HCT116 (cell line): ENCODE measurements at regions not wholly inside any gene's neighbourhood (a gene's known extent, or its start where the extent isn't known, plus 50 kb on each side); places are given as distances from the start of the nearest gene placed in this dataset.

ENCODE experiments used
- ATAC-seq: fragments of 200-7000 bp; cut with Tn5 transposase; 2 replicates; pipeline ENCODE4 v1.9.1; 2020; ENCODE audit warnings: mild to moderate bottlenecking, moderate library complexity
- BruUV-seq: library from RNA; stranded (reverse); fragments of 400-500 nt; replicated peaks from 2 replicates; lab custom pipeline; 2021; lab: Mats Ljungman, UMichigan
- CTCF ChIA-PET: fragments of 300-600 bp; sonication (Branson Sonifier 250); formaldehyde crosslinking; loops from one replicate; lab custom pipeline; 2021; ENCODE audit warnings: antibody characterized with exemption; lab: Charles Lee
- POLR2A ChIA-PET: fragments of 300-600, 350-600 bp; sonication (Branson Sonifier 250); formaldehyde crosslinking; loops from one replicate; lab custom pipeline; 2021; ENCODE audit warnings: antibody characterized with exemption; lab: Charles Lee
- RAD21 ChIA-PET, 2 experiments: fragments of 300-600 bp; sonication (Branson Sonifier 250); formaldehyde crosslinking; loops; one replicate each; lab custom pipeline; 2023; ENCODE audit warnings: low total read pairs in 2 of 2; ENCODE audit not compliant: uncharacterized antibody in 2 of 2, unreplicated experiment in 2 of 2, low non-redundant PET in 1 of 2; lab: Charles Lee
- DNase-seq: peaks from one replicate; pipeline ENCODE4 v3.0.0-alpha.2; 2010; ENCODE audit warnings: low read depth, low spot score
- H2AFZ ChIP-seq: fragments of 200-600 bp; shearing (Covaris generic), sonication (generic); 2 replicates; pipeline ENCODE4 v1.6.1; 2017; ENCODE audit warnings: low read depth, mixed run types, mixed read lengths, antibody characterized with exemption, low read length; ENCODE audit not compliant: poor library complexity, severe bottlenecking
- H3K27ac ChIP-seq: 2 replicates; pipeline ENCODE4 v1.5.1; 2012; ENCODE audit warnings: low read depth, low read length
- H3K27me3 ChIP-seq: fragments of 200-600 bp; sonication (generic); 2 replicates; pipeline ENCODE4 v1.6.1; 2016; ENCODE audit warnings: mixed run types, low read length, mixed read lengths; ENCODE audit not compliant: insufficient read depth
- H3K36me3 ChIP-seq, 2 experiments: fragments of 200-500 bp in 1 of 2; fragments of 200-600 bp in 1 of 2; sonication (Bioruptor generic) in 1 of 2; sonication (generic) in 1 of 2; 2 replicates each; pipeline versions ENCODE4 v1.5.1 to v1.6.1; 2014 to 2016; ENCODE audit warnings: low read length in 2 of 2, inconsistent platforms in 1 of 2, mixed read lengths in 1 of 2, mixed run types in 1 of 2; ENCODE audit not compliant: insufficient read depth in 2 of 2, control insufficient read depth in 1 of 2
- H3K4me1 ChIP-seq, 2 experiments: fragments of 200-600 bp in 1 of 2; sonication (generic) in 1 of 2; 2 replicates each; pipeline versions ENCODE4 v1.5.1 to v1.6.1; 2012 to 2017; ENCODE audit warnings: low read length in 2 of 2, inconsistent platforms in 1 of 2, mild to moderate bottlenecking in 1 of 2, mixed read lengths in 1 of 2, mixed run types in 1 of 2, moderate library complexity in 1 of 2; ENCODE audit not compliant: insufficient read depth in 2 of 2, control insufficient read depth in 1 of 2
- H3K4me2 ChIP-seq: fragments of 200-600 bp; sonication (generic); 2 replicates; pipeline ENCODE4 v1.6.1; 2017; ENCODE audit warnings: mixed run types, low read length, mixed read lengths
- H3K4me3 ChIP-seq, 2 experiments: fragments of 200-600 bp in 1 of 2; sonication (generic) in 1 of 2; replicated peaks in 1 of 2; 2 replicates each; pipeline ENCODE4 v1.5.1; 2011 to 2016; ENCODE audit warnings: low read length in 2 of 2, control low read depth in 1 of 2, low read depth in 1 of 2, mild to moderate bottlenecking in 1 of 2, mixed read lengths in 1 of 2, mixed run types in 1 of 2
- H3K79me2 ChIP-seq: fragments of 200-600 bp; sonication (generic); 2 replicates; pipeline ENCODE4 v1.6.1; 2017; ENCODE audit warnings: mild to moderate bottlenecking, mixed run types, low read length, moderate library complexity, mixed read lengths; ENCODE audit not compliant: insufficient read depth
- H3K9ac ChIP-seq: fragments of 200-600 bp; sonication (generic); 2 replicates; pipeline ENCODE4 v1.6.1; 2016; ENCODE audit warnings: low read length, mixed read lengths
- H3K9me2 ChIP-seq: fragments of 200-600 bp; sonication (generic), shearing (Covaris generic); 2 replicates; pipeline ENCODE4 v1.6.1; 2017; ENCODE audit warnings: mixed run types, mild to moderate bottlenecking, moderate library complexity; ENCODE audit not compliant: insufficient read depth
- H3K9me3 ChIP-seq, 2 experiments: fragments of 200-500 bp in 1 of 2; fragments of 200-600 bp in 1 of 2; sonication (Bioruptor generic) in 1 of 2; sonication (generic) in 1 of 2; 2 replicates each; pipeline ENCODE4 v1.6.1; 2014 to 2017; ENCODE audit warnings: low read length in 2 of 2, mixed read lengths in 2 of 2, inconsistent platforms in 1 of 2, low read depth in 1 of 2, mild to moderate bottlenecking in 1 of 2, mixed run types in 1 of 2, moderate library complexity in 1 of 2; ENCODE audit not compliant: control insufficient read depth in 1 of 2, insufficient read depth in 1 of 2
- H4K20me1 ChIP-seq: fragments of 200-600 bp; sonication (generic), shearing (Covaris generic); 2 replicates; pipeline ENCODE4 v1.6.1; 2017; ENCODE audit warnings: mixed run types, mild to moderate bottlenecking, moderate library complexity; ENCODE audit not compliant: insufficient read depth
- ATF3 ChIP-seq: IDR thresholded peaks from 2 replicates; pipeline ENCODE4 v1.6.1; 2012
- CEBPB ChIP-seq: IDR thresholded peaks from 2 replicates; pipeline ENCODE4 v1.6.1; 2012; ENCODE audit warnings: low read depth
- CTCF ChIP-seq, 3 experiments: fragments of 200-600 bp in 1 of 3; sonication (generic) in 1 of 3; IDR thresholded peaks in 2 of 3; conservative IDR thresholded peaks in 1 of 3; 2 replicates each; pipeline ENCODE4 v1.5.1; 2012 to 2017; ENCODE audit warnings: low read depth in 2 of 3, low read length in 2 of 3, antibody characterized with exemption in 1 of 3, borderline replicate concordance in 1 of 3, control low read depth in 1 of 3, mild to moderate bottlenecking in 1 of 3, mixed read lengths in 1 of 3, mixed run types in 1 of 3, moderate library complexity in 1 of 3; ENCODE audit not compliant: insufficient read depth in 1 of 3
- EGR1 ChIP-seq: IDR thresholded peaks from 2 replicates; pipeline ENCODE4 v1.6.1; 2012; ENCODE audit warnings: low read depth
- ELF1 ChIP-seq: IDR thresholded peaks from 2 replicates; pipeline ENCODE4 v1.6.1; 2012; ENCODE audit warnings: low read depth, borderline replicate concordance
- EZH2phosphoT487 ChIP-seq: fragments of 200-600 bp; IDR thresholded peaks from 2 replicates; pipeline ENCODE4 v1.6.1; 2018; ENCODE audit warnings: antibody characterized with exemption, borderline replicate concordance
- FOSL1 ChIP-seq: IDR thresholded peaks from 2 replicates; pipeline ENCODE4 v1.6.1; 2012; ENCODE audit warnings: low read depth
- JUND ChIP-seq: IDR thresholded peaks from 2 replicates; pipeline ENCODE4 v1.6.1; 2012
- POLR2A ChIP-seq: IDR thresholded peaks from 2 replicates; pipeline ENCODE4 v1.7.0; 2011; ENCODE audit warnings: borderline replicate concordance; ENCODE audit not compliant: insufficient read depth, insufficient read length; ENCODE audit errors: extremely low read depth
- POLR2AphosphoS5 ChIP-seq: IDR thresholded peaks from 2 replicates; pipeline ENCODE4 v1.6.1; 2011; ENCODE audit warnings: mild to moderate bottlenecking, low read depth, low read length, moderate library complexity
- RAD21 ChIP-seq: IDR thresholded peaks from 2 replicates; pipeline ENCODE4 v1.6.1; 2012; ENCODE audit warnings: low read depth, mild to moderate bottlenecking
- SIN3A ChIP-seq: IDR thresholded peaks from 2 replicates; pipeline ENCODE4 v1.6.1; 2012; ENCODE audit warnings: low read depth
- SP1 ChIP-seq: IDR thresholded peaks from 2 replicates; pipeline ENCODE4 v1.6.1; 2012; ENCODE audit warnings: low read depth
- SRF ChIP-seq: IDR thresholded peaks from 2 replicates; pipeline ENCODE4 v1.6.1; 2012; ENCODE audit warnings: low read depth
- TCF7L2 ChIP-seq: IDR thresholded peaks from 2 replicates; pipeline ENCODE4 v1.7.0; 2011; ENCODE audit warnings: borderline replicate concordance, inconsistent platforms; ENCODE audit not compliant: insufficient read depth, insufficient read length; ENCODE audit errors: extremely low read depth
- YY1 ChIP-seq: IDR thresholded peaks from 2 replicates; pipeline ENCODE4 v1.6.1; 2011; ENCODE audit warnings: low read length, low read depth, moderate library complexity, mild to moderate bottlenecking; ENCODE audit not compliant: insufficient replicate concordance; ENCODE audit errors: extremely low read depth
- ZFX ChIP-seq: fragments of 450-650 bp; IDR thresholded peaks from 2 replicates; pipeline ENCODE4 v1.6.1; 2017
- ZNF274 ChIP-seq: fragments of 200-500 bp; sonication (Bioruptor generic); IDR thresholded peaks from 2 replicates; pipeline ENCODE4 v1.6.1; 2014; ENCODE audit warnings: mild to moderate bottlenecking, low read depth, low read length, inconsistent platforms
- intact Hi-C: fragments of 100-400 bp; cut with micrococcal nuclease; formaldehyde crosslinking; loops from 2 replicates; pipeline ENCODE4 v1.10.0; 2022
- TF ChIP-seq, protein P1 (sequence below): IDR thresholded peaks from 2 replicates; pipeline ENCODE4 v1.6.1; 2012
- TF ChIP-seq, protein P2 (sequence below): IDR thresholded peaks from 2 replicates; pipeline ENCODE4 v1.6.1; 2012; ENCODE audit warnings: low read depth

GRCh38 chr4:36763814-36764213 lies 480.7 kb upstream of the NWD2 start:
- no peak overlapping the region for H2AFZ ChIP-seq
- intact Hi-C loops, result no loop called here
- H3K79me2 ChIP-seq, result no peaks in the 10 kb centered on the region
- H3K27me3 ChIP-seq, result no peaks in the 10 kb centered on the region
- no TSS peak for BruUV-seq
- no peak overlapping the region for H3K4me2 ChIP-seq
- H3K36me3 ChIP-seq, result no peaks in the 10 kb centered on the region
- no peaks in the 10 kb centered on the region for H4K20me1 ChIP-seq
- H3K27ac ChIP-seq, result no peak overlapping the region
- DNase-seq (no peak), ATAC-seq (no peak)
- H3K4me1 ChIP-seq, result no peaks in the 10 kb centered on the region
- CTCF ChIA-PET, result no interaction called here
- no peak overlapping the region for H3K9ac ChIP-seq
- TF ChIP-seq EZH2phosphoT487 (no peak), CTCF (IDR thresholded peaks at IDR 0.05 in 2 of 3, conservative IDR thresholded peaks at IDR 0.05 in 1 of 3; ENCODE audit: borderline replicate concordance in 1 of 3, insufficient read depth in 1 of 3, low read depth in 2 of 3, low read length in 2 of 3) (no peak), TCF7L2 (no peak), ZNF274 (no peak), ATF3 (no peak), SIN3A (no peak), JUND (no peak), POLR2AphosphoS5 (no peak), ZFX (no peak), POLR2A (no peak), SP1 (no peak), YY1 (no peak), FOSL1 (no peak), CEBPB (no peak), ELF1 (no peak), RAD21 (no peak), SRF (no peak), EGR1 (no peak)
- TF ChIP-seq, protein P1, sequence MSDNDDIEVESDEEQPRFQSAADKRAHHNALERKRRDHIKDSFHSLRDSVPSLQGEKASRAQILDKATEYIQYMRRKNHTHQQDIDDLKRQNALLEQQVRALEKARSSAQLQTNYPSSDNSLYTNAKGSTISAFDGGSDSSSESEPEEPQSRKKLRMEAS, result no peak
- TF ChIP-seq, protein P2, sequence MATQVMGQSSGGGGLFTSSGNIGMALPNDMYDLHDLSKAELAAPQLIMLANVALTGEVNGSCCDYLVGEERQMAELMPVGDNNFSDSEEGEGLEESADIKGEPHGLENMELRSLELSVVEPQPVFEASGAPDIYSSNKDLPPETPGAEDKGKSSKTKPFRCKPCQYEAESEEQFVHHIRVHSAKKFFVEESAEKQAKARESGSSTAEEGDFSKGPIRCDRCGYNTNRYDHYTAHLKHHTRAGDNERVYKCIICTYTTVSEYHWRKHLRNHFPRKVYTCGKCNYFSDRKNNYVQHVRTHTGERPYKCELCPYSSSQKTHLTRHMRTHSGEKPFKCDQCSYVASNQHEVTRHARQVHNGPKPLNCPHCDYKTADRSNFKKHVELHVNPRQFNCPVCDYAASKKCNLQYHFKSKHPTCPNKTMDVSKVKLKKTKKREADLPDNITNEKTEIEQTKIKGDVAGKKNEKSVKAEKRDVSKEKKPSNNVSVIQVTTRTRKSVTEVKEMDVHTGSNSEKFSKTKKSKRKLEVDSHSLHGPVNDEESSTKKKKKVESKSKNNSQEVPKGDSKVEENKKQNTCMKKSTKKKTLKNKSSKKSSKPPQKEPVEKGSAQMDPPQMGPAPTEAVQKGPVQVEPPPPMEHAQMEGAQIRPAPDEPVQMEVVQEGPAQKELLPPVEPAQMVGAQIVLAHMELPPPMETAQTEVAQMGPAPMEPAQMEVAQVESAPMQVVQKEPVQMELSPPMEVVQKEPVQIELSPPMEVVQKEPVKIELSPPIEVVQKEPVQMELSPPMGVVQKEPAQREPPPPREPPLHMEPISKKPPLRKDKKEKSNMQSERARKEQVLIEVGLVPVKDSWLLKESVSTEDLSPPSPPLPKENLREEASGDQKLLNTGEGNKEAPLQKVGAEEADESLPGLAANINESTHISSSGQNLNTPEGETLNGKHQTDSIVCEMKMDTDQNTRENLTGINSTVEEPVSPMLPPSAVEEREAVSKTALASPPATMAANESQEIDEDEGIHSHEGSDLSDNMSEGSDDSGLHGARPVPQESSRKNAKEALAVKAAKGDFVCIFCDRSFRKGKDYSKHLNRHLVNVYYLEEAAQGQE, result no peak
- POLR2A ChIA-PET, result no interaction called here
- H3K9me3 ChIP-seq, result no peaks in the 10 kb centered on the region
- RAD21 ChIA-PET, result no interaction called here
- no peaks in the 10 kb centered on the region for H3K9me2 ChIP-seq
- H3K4me3 ChIP-seq, result no peak overlapping the region
